ENCODE measurements at regions not wholly inside any gene's neighbourhood (a gene's known extent, or its start where the extent isn't known, plus 50 kb on each side); places are given as distances from the start of the nearest gene placed in this dataset.

DNA sequence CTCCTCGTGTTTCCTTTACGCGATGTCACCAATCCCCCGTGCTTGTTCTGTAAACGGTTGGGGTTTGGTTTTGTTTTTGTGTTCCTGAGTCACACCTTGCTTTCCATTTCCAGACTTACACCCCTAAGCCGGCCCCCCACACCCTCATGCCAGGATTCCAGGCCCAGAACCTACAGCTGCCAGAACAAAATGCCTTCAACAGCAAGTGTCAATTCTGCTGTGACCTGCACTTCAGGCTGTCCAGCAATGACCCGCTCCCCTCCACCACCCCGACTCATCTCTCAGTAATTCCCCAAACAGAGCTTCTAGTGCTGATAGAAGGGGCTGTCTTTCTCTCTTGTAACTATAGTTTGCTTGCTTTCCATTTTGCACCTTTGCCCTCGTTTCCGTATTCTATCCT, 722.1 kb upstream of the CELF2 start:
- no peak for TF ChIP-seq ZNF274 (IDR thresholded peaks at IDR 0.05; ENCODE audit: low read depth, low read length)
- H3K4me3 ChIP-seq (ENCODE audit: low read length), result no peak overlapping the region

DNA sequence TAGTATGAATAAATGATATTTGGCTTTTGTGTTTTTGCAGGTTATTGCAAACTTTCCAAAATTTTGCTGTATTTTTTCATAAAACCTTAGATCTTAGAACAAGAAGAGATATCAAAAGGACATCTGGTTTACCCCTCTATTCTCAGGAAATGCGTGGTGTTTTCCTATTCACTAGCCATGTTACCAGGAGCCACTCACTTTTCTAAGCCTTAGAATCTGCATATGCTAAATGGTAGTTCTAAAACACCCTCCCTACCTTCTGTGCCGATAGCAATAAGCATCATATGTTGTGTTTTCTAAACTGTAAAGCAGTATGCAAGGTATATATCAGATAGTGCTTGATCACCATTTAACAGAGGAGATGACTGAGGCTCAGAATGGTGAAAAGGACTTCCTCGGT, 715.0 kb upstream of the CELF2 start:
- H3K4me3 ChIP-seq (ENCODE audit: low read length), result no peak overlapping the region
- TF ChIP-seq ZNF274 (IDR thresholded peaks at IDR 0.05; ENCODE audit: low read depth, low read length), result no peak

DNA sequence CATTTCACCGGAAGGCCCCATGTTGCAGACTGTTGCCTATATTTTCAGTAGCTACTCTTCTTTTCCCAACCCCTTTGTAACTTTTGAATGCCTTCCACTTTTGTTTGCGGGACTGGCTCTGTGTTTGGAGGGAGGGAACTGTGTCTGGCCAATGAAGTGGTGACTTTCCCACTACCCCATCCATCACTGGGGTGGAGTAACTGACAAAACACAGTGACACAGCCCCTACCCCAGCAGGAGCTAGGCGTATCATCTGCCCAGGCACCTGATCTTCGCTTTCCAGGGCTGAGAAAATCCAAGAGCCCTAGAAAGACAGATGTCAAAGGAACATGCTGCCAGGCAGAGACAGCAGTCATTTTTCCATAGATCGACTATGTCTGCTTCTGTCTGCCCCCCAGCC, 710.6 kb upstream of the CELF2 start:
- no peak for TF ChIP-seq ZNF274 (IDR thresholded peaks at IDR 0.05; ENCODE audit: low read depth, low read length)
- no peak overlapping the region for H3K4me3 ChIP-seq (ENCODE audit: low read length)

DNA sequence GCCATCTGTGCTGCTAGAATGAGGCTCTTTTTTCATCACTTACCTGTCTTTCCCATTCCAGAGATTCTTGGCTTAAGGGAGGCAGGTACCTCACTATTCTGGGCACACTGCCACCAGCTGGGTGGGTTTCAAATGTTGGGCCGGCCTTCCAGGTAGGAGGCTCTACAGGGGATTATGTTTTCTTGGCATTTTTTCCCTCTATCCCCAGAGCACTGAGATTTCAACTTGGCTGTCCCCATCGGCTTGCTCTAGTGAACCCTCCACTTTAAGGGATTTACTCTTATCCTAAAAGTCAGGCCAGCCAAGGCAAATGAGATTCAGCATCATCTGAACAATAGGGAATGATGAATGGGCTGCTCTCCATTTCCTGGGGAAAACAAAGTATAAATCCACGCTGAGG, 710.1 kb upstream of the CELF2 start:
- TF ChIP-seq ZNF274 (IDR thresholded peaks at IDR 0.05; ENCODE audit: low read depth, low read length), result no peak
- no peak overlapping the region for H3K4me3 ChIP-seq (ENCODE audit: low read length)

DNA sequence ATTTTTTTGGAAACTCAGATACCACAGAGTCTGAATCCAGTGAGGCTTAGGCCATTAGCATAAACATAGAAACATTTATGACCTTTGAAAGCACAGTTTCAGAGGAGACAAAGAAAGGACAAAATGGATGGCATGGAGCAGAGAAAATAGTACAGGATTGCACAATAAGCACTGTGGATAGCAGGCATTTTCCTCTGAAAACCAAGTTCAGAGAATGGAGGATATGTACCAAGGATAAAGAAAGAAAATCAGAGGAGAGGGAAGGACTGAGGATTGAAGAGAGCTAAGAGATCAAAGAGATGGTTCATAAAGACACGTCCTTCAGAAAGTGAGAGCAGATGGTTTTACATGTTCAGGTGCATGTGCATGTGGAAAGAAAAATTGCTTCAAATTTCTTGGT, 707.2 kb upstream of the CELF2 start:
- no peak overlapping the region for H3K4me3 ChIP-seq (ENCODE audit: low read length)
- TF ChIP-seq ZNF274 (IDR thresholded peaks at IDR 0.05; ENCODE audit: low read depth, low read length), result no peak

DNA sequence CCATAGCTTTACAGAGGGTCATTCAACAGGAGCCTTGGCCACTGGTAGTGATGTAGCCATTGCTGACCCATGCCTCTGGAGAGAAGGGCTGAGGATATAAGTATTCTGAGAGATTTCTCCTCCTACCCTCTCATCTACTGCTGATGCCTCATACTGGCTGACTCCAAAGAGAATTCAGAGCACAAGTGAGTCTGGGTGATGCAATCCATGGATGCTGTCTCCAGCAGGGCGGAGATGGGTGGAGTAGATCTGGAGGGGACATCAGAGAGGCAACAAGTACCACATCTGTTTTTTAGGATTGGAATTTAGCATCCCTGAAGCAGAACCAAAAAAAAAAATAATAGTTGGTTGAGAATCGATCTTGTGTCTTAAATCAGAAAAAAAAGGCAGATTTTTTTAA, 705.7 kb upstream of the CELF2 start:
- no peak for TF ChIP-seq ZNF274 (IDR thresholded peaks at IDR 0.05; ENCODE audit: low read depth, low read length)
- H3K4me3 ChIP-seq (ENCODE audit: low read length), result no peak overlapping the region

DNA sequence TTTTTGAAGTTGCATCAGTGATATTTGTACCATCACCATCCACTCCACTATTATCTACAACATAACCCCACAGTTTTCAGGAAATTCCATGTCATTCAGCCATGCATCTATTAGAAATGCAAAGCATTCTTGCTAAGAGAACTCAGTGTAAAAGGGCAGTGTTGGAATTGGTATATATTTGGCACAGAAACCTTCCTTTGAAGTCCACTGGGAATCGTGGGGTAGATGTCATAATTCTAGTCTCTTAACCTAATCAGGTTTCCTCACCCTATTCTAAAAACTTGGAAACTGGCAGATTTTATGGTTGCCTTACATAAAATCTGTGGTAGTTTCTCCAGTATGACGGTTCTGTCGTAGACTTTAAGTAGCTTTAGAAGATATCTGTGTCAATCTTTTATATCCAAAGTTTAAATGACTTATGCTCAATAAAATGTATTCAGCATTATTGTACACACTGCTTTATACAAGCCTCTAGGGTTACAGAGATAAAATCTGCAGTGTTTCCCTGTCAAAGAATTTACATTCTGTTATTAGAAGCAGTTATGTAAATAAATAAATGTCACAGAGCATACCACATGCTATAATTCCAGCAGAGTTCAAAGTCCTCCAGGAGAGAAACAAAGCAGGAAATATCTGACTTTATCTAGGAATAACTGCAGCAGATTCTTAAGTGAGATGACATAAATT, 704.4 kb upstream of the CELF2 start:
- no peak overlapping the region for H3K4me3 ChIP-seq (ENCODE audit: low read length)
- no peak for TF ChIP-seq ZNF274 (IDR thresholded peaks at IDR 0.05; ENCODE audit: low read depth, low read length)

DNA sequence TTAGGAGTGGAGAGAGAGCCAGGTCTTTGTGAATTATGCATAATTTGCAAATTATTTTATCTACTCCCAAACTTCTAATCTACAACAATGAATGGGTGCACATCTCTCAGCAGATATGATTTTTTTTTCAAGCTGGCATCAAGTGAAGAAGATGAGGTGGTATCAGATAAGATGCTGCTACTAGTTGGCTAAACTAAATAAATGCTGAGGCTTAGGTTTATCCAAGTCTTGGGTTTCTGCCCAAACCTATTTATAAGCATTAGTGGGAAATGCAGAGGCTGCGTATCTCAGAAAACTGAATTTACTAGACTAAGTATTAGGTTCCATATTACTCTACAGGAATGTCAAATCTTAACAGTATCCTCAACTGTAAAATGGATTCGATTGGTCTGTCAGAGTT, 703.0 kb upstream of the CELF2 start:
- no peak overlapping the region for H3K4me3 ChIP-seq (ENCODE audit: low read length)
- no peak for TF ChIP-seq ZNF274 (IDR thresholded peaks at IDR 0.05; ENCODE audit: low read depth, low read length)

DNA sequence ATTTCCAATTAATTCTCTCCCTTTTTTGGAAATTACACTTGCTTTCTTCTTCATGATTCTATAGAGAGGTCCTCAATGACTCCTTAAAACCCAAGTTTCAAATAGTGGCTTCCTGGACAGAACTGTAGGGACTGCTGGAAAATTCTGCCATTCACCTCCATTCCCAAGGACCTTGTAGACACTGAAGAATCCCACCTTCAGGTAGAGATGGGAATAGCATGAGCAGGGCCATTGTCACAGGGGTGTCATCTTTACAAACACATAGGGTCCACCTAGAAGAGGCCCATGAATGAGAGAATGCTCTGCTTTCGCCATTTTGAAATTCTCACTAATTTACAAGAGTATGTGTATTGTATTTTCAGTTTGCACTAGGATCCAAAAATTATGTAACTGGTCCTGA, 701.7 kb upstream of the CELF2 start:
- TF ChIP-seq ZNF274 (IDR thresholded peaks at IDR 0.05; ENCODE audit: low read depth, low read length), result no peak
- no peak overlapping the region for H3K4me3 ChIP-seq (ENCODE audit: low read length)

DNA sequence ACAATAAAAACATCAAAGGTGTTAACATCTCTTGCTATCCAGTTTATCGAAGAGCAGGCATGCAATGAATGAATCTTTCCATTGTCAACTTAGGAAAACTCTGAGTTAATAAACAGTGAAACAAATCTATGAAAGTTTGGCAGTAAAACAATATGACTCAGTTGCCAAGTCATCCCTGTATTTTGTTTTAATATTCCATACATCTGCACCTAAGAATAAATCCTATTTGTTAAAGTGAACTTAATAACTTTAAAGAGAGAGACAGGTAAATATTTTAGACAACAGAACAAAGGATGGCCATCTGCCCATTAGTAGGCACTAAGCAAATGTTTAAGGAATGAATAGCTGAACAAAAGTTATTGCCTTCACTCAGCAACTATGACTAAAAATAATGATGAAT, 700.5 kb upstream of the CELF2 start:
- no peak for TF ChIP-seq ZNF274 (IDR thresholded peaks at IDR 0.05; ENCODE audit: low read depth, low read length)
- H3K4me3 ChIP-seq (ENCODE audit: low read length), result no peak overlapping the region

DNA sequence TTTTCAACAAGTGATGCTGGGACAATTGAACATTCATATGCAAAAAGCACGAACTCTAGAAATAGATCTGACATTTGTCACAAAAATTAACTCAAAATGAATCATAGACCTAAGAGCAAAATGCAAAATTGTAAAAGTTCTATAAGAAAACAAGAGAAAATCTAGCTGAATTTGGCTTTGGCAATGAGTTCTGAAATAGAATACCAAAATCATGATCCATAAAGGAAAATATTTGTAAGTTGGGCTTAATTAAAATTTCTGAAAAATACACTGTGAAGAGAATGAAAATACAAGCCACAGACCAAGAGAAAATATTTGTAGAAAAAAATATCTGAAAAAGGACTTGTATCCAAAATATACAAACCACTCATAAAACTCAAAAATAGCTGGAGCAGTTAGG, 698.8 kb upstream of the CELF2 start:
- TF ChIP-seq ZNF274 (IDR thresholded peaks at IDR 0.05; ENCODE audit: low read depth, low read length), result no peak

DNA sequence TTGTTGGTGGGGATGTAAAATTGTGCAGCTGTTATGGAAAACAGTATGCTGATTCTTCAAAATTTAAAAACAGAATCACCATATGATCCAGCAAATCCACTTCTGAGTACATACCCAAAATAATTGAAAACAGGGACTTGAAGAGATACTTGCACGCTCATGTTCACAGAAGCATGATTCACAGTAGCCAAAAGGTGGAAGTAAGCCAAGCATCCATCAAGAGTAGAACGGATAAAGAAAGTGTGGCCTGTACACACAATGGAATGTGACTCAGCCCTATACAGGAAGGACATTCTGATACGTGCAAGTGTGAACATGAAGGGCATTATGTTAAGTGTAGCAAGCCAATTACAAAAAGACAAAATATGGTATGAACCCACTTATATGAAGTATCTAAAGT, 696.7 kb upstream of the CELF2 start:
- no peak overlapping the region for H3K4me3 ChIP-seq (ENCODE audit: low read length)
- TF ChIP-seq ZNF274 (IDR thresholded peaks at IDR 0.05; ENCODE audit: low read depth, low read length), result no peak

More for the DNA sequence above, 698.8 kb upstream of the CELF2 start:
- H3K4me3 ChIP-seq (ENCODE audit: low read length), result no peak overlapping the region

DNA sequence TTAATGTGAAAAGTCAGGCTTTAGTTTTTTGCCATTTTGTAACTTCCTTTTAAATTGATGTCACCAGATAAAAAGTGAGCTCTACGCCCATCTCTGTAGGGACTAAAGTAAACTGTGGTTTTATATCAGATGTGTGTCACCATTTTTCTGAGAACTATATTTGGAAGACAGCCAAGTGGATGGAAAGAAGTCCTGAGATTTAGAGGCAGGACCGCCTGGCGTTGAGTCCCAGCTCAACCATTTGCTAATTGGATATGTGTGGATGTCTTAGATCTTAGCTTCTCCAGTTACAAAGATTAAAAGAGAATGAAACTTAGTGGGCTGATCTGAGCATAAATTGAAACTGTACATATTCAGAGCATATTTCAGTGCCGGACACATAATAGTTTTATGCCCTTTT, 691.6 kb upstream of the CELF2 start:
- no peak for TF ChIP-seq ZNF274 (IDR thresholded peaks at IDR 0.05; ENCODE audit: low read depth, low read length)
- no peak overlapping the region for H3K4me3 ChIP-seq (ENCODE audit: low read length)

DNA sequence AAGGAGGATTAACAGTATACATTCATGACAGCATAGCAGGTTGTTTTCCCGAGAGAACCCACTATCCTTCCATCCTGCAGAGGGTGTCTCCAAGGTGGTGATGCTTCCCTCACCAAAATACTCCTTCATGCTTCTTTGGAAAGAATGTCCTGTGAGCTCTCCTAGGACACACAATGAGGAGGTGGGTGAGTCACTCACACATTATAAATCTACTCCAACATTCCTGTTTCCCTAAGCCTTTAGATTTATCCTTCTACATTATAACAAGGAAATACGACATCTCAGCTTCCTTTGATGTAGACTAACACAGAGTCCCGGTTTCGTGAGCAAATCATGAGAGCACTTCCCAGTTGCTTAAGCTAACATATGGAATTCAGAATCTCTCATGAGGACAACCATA, 689.7 kb upstream of the CELF2 start:
- TF ChIP-seq ZNF274 (IDR thresholded peaks at IDR 0.05; ENCODE audit: low read depth, low read length), result no peak

DNA sequence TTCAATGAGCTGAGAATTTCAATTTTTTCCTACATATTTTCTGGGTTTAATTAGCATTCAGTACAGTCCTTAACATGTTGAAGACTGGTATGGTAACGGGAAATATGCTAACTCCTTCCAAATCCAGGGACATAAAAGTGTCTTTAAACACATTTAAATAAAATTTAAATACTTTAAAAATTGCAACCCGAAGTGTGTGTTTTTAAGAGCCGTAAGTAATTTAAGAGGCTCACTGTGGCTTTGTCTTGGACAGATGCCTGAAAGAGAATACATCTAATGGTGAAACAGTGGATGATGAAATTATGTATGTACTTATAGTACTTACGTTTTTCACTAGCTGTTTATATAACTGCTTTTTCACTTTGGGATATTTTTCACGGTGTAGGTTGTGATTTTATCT, 687.3 kb upstream of the CELF2 start:
- TF ChIP-seq ZNF274 (IDR thresholded peaks at IDR 0.05; ENCODE audit: low read depth, low read length), result no peak
- H3K4me3 ChIP-seq (ENCODE audit: low read length), result no peak overlapping the region

More for the DNA sequence above, 689.7 kb upstream of the CELF2 start:
- no peak overlapping the region for H3K4me3 ChIP-seq (ENCODE audit: low read length)

DNA sequence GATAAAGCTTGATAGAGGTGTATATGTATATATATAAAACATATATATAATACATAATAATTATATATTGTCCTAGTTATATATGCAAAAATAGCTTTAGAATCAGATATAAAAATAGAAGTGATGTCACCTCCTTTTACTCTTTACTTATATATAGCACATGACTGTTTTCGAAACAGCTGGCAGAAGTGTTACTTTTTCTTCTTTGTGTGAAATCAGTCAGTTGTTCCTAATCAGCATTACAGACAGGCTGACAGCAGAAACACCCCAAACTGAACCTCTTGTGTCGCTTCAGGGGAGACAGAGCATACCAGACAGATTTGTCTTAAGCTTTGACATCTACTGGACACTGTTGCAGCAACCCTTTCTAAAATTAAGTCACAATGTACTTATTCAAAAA, 684.9 kb upstream of the CELF2 start:
- no peak overlapping the region for H3K4me3 ChIP-seq (ENCODE audit: low read length)
- TF ChIP-seq ZNF274 (IDR thresholded peaks at IDR 0.05; ENCODE audit: low read depth, low read length), result no peak

Data from GM08714 (cell line).